Right lobe of liver (tissue), 6 donors: ENCODE measurements at regions not wholly inside any gene's neighbourhood (a gene's known extent, or its start where the extent isn't known, plus 50 kb on each side); places are given as distances from the start of the nearest gene placed in this dataset.

Source experiments
- ATAC-seq, 4 donors: fragments of 200-7000 bp; cut with Tn5 transposase; one replicate each; pipeline ENCODE4 v1.9.1; 2020; ENCODE audit warnings: mild to moderate bottlenecking in 4 of 4, moderate library complexity in 4 of 4
- DNase-seq, 3 donors: peaks; one replicate each; pipeline ENCODE4 v3.0.0-alpha.2; 2020
- H3K27ac ChIP-seq, 3 donors: fragments of 200-600 bp; one replicate each; pipeline ENCODE4 v1.8.0; 2022
- H3K27me3 ChIP-seq, 2 donors: fragments of 200-600 bp; one replicate each; pipeline ENCODE4 v1.8.0; 2022
- H3K36me3 ChIP-seq, 4 donors: fragments of 200-600 bp; sonication (generic) in 1 of 4; one replicate each; pipeline versions ENCODE4 v1.5.1 to v1.8.0; 2017 to 2022; ENCODE audit warnings: control low read depth in 1 of 4
- H3K4me1 ChIP-seq, 4 donors: fragments of 200-600 bp; sonication (generic) in 1 of 4; one replicate each; pipeline versions ENCODE4 v1.5.1 to v1.8.0; 2017 to 2022; ENCODE audit warnings: control low read depth in 1 of 4
- H3K4me3 ChIP-seq, 3 donors: fragments of 200-600 bp; one replicate each; pipeline ENCODE4 v1.8.0; 2022
- H3K9me3 ChIP-seq, 4 donors: fragments of 200-600 bp; sonication (generic) in 1 of 4; one replicate each; pipeline versions ENCODE4 v1.5.1 to v1.8.0; 2017 to 2022; ENCODE audit warnings: control low read depth in 1 of 4
- POLR2A ChIP-seq: fragments of 450-650 bp; IDR thresholded peaks from one replicate; pipeline ENCODE4 v1.6.1; 2017; ENCODE audit warnings: antibody characterized with exemption, mild to moderate bottlenecking
- WGBS: methylation state at CpG from one replicate; pipeline ENCODE4 v1.1.6; 2018; ENCODE audit warnings: low coverage, low lambda C conversion rate; ENCODE audit not compliant: insufficient coverage; ENCODE audit errors: missing lambda C conversion rate; 5-methylcytosine and 5-hydroxymethylcytosine counted together
- intact Hi-C, 2 donors: fragments of 100-400 bp; cut with DNase I; formaldehyde crosslinking; loops; one replicate each; pipeline versions ENCODE4 v1.11.2 to v1.14.1; 2022
- TF ChIP-seq, protein P1 (sequence below), 4 donors: fragments of 200-600 bp in 3 of 4; fragments of 450-650 bp in 1 of 4; IDR thresholded peaks; one replicate each; pipeline versions ENCODE4 v1.5.1 to v1.8.0; 2016 to 2022; ENCODE audit warnings: antibody characterized with exemption in 4 of 4, mild to moderate bottlenecking in 2 of 4
- donor health status: DM: no; HTN: yes; CAD: no.
- donor health status: DM: no; HTN: no; CAD: no.
- donor health status: DM: no; HTN: no; CAD: no.
- donor health status: DM: no; HTN: yes; CAD: no.
- donor health status: DM: no; HTN: yes; CAD: no.

DNA sequence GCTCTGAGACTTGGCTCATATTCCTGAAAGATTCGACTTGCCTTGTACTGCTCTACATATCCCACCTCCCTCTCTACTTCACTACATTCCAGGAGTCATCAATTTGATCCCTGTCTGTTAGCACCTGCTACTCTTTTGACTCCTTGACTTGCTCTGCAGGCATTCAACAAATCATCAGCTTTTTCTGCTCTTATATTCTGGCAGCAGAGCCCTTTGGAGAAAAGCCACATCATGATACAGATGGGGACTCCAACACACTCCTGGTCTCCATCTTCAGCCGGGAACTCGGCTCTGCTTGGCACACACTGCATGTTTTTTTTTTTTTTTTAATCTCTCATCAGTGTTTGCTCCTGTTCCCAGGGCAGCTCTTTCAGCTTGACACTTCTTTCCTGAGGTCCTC, 293.2 kb upstream of the LCORL start:
- no peaks in the 10 kb centered on the region for H3K36me3 ChIP-seq
- H3K27me3 ChIP-seq = no peaks in the 10 kb centered on the region
- no peak overlapping the region for H3K27ac ChIP-seq
- TF ChIP-seq POLR2A = no peak
- TF ChIP-seq, protein P1, sequence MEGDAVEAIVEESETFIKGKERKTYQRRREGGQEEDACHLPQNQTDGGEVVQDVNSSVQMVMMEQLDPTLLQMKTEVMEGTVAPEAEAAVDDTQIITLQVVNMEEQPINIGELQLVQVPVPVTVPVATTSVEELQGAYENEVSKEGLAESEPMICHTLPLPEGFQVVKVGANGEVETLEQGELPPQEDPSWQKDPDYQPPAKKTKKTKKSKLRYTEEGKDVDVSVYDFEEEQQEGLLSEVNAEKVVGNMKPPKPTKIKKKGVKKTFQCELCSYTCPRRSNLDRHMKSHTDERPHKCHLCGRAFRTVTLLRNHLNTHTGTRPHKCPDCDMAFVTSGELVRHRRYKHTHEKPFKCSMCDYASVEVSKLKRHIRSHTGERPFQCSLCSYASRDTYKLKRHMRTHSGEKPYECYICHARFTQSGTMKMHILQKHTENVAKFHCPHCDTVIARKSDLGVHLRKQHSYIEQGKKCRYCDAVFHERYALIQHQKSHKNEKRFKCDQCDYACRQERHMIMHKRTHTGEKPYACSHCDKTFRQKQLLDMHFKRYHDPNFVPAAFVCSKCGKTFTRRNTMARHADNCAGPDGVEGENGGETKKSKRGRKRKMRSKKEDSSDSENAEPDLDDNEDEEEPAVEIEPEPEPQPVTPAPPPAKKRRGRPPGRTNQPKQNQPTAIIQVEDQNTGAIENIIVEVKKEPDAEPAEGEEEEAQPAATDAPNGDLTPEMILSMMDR (IDR thresholded peaks at IDR 0.05) = no peak
- H3K9me3 ChIP-seq = no peaks in the 10 kb centered on the region
- intact Hi-C loops = no loop called here
- WGBS = 52% methylated on average over 3 of the region's 3 CpGs
- ATAC-seq (no peak), DNase-seq (no peak)
- H3K4me3 ChIP-seq = no peak overlapping the region
- no peaks in the 10 kb centered on the region for H3K4me1 ChIP-seq

DNA sequence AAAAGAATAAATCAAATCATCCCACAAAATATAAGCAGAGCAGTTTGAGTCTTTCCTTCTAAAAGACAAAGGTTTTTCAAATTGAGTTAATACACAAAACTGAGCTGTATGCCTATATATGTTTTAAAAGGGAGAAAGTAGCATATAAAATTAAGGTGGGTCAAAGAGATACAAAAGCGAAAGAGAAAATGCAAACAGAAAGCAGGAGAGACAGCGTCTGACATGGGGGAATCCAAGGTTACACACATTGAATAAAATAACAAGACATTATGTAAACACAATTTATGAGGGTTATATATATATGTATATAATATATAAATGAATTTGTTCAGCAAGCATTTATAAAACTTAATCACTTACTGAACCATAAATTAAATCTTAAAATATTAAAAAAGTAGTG, 276.1 kb upstream of the LCORL start:
- Histone ChIP-seq H3K27me3 (no peaks in the 10 kb centered on the region), H3K4me3 (no peak overlapping the region), H3K36me3 (no peaks in the 10 kb centered on the region), H3K9me3 (no peaks in the 10 kb centered on the region), H3K4me1 (no peaks in the 10 kb centered on the region), H3K27ac (no peak overlapping the region)
- DNase-seq (no peak), ATAC-seq (no peak)
- no peak for TF ChIP-seq POLR2A
- TF ChIP-seq, protein P1 (IDR thresholded peaks at IDR 0.05) = no peak
- WGBS = 28% methylated on average over 2 of the region's 2 CpGs
- intact Hi-C loops = no loop called here

DNA sequence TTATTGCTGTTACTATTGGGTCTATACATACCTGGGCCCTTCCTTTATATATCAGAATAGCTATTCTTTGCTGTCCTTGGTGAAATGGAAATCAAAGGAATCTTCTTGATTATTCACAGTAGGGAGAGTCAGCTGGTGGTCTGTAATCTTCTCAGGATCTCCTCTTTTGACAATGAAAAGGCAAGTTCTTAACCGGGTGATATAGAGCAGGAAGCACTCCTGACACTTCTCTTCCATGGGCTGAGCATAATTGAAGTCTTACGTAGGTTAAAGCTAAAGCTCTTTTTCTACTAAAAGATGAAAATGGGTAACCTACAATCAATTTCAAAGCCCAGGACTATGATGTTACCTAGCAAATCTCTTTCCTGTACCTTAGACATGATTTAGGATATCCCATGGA, 274.9 kb upstream of the LCORL start:
- DNase-seq (no peak), ATAC-seq (no peak)
- Histone ChIP-seq H3K27ac (no peak overlapping the region), H3K36me3 (no peaks in the 10 kb centered on the region), H3K4me3 (no peak overlapping the region), H3K9me3 (no peaks in the 10 kb centered on the region), H3K4me1 (no peaks in the 10 kb centered on the region), H3K27me3 (no peaks in the 10 kb centered on the region)
- intact Hi-C loops = no loop called here
- TF ChIP-seq, protein P1 (IDR thresholded peaks at IDR 0.05) = no peak
- no peak for TF ChIP-seq POLR2A
- 27% methylated on average over 2 of the region's 2 CpGs for WGBS

DNA sequence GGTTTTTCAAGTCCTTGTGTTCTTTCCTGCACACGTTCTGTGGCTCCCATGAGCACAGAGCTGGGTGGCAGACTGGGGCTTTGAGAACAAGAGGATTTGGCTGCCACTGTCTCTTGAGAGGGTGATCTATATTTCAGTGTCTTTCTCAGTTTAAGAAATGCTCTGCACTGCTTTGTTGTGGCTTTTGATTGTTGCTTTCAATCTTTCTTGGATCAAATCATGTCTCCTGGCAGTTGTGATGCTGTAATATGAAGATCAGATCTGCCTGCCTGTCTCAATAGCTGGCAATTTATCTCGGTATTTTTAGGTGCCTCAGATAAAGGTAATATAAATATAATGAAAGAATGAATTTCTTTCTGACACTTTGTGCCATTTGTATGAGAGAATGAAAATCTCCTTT, 273.3 kb upstream of the LCORL start:
- no peaks in the 10 kb centered on the region for H3K4me1 ChIP-seq
- no peak for ATAC-seq
- no peak overlapping the region for H3K4me3 ChIP-seq
- DNase-seq = no peak
- no peaks in the 10 kb centered on the region for H3K27me3 ChIP-seq
- no peaks in the 10 kb centered on the region for H3K9me3 ChIP-seq
- intact Hi-C loops = no loop called here
- no peaks in the 10 kb centered on the region for H3K36me3 ChIP-seq
- H3K27ac ChIP-seq = no peak overlapping the region
- 50% methylated on average over 2 of the region's 2 CpGs for WGBS
- TF ChIP-seq, protein P1 (IDR thresholded peaks at IDR 0.05) = no peak
- no peak for TF ChIP-seq POLR2A

DNA sequence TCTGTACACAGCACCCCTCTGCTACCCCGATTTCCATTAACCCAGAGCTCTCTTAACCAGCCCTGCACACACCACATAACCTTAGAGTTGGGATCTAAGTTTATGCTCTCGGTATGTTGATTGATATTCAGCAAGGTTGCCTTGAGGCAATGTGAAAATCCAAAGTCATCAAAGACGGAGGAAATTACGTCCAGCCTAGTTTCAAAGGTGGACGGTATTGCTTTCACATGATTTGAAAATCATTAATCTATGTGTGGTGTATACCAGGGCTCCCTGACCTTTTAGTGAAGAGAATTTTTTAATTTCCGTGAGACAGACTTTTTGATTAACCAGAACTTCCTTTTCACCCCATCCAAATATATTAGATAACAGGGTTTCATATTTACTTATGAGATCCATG, 272.5 kb upstream of the LCORL start:
- DNase-seq = no peak
- no peaks in the 10 kb centered on the region for H3K9me3 ChIP-seq

More for the DNA sequence above, 272.5 kb upstream of the LCORL start:
- 61% methylated on average over 6 of the region's 6 CpGs for WGBS
- intact Hi-C loops = no loop called here
- TF ChIP-seq, protein P1 (IDR thresholded peaks at IDR 0.05) = no peak
- ATAC-seq = no peak
- Histone ChIP-seq H3K4me3 (no peak overlapping the region), H3K27me3 (no peaks in the 10 kb centered on the region), H3K36me3 (no peaks in the 10 kb centered on the region), H3K4me1 (no peaks in the 10 kb centered on the region), H3K27ac (no peak overlapping the region)
